ENCODE measurements at regions not wholly inside any gene's neighbourhood (a gene's known extent, or its start where the extent isn't known, plus 50 kb on each side); places are given as distances from the start of the nearest gene placed in this dataset.
A peak's percentile ranks its signal among the peaks of the same experiment; 100 is the strongest.

DNA sequence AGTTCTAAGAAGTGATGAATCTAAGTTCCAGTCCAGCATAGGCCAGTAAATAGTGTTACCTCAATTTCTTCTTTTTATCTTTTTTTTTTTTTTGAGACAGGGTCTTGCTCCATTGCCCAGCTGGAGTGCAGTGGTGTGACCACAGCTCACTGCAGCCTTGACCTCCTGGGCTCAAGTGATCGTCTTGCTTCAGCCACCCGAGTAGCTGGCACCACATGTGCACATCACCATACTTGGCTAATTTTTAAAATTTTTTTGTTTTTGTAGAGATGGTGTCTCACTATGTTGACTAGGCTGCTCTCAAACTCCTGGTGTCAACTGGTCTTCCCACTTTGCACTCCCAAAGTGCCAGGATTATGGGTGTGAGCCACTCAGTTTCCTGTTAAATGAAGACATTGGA, 126.6 kb upstream of the LYZL2 start:
- TF ChIP-seq EZH2phosphoT487 (IDR thresholded peaks at IDR 0.05; ENCODE audit: low read depth, severe bottlenecking, unreplicated experiment) = no peak
- TF ChIP-seq EZH2 (IDR thresholded peaks at IDR 0.05; ENCODE audit: borderline replicate concordance) = no peak
- no peak for TF ChIP-seq CTCF (IDR thresholded peaks at IDR 0.05; ENCODE audit: poor library complexity)
- no peak overlapping the region for H2AFZ ChIP-seq
- WGBS (ENCODE audit: low lambda C conversion rate, missing lambda C conversion rate) = 89% methylated on average over 2 of the region's 2 CpGs
- no peaks in the 10 kb centered on the region for H3K36me3 ChIP-seq (replicated peaks; ENCODE audit: insufficient read depth, low read depth)
- no peak overlapping the region for H3K4me2 ChIP-seq
- peaks cover 12% of the 10 kb centered on the region for H3K4me1 ChIP-seq (ENCODE audit: insufficient read depth)
- no peaks in the 10 kb centered on the region for H4K20me1 ChIP-seq (ENCODE audit: insufficient read depth, poor library complexity, severe bottlenecking)
- H3K27ac ChIP-seq = no peak overlapping the region
- no peaks in the 10 kb centered on the region for H3K27me3 ChIP-seq
- DNase-seq (ENCODE audit: low spot score) = no peak
- no peaks in the 10 kb centered on the region for H3K9me2 ChIP-seq (replicated peaks; ENCODE audit: insufficient read depth)
- H3K9me3 ChIP-seq (ENCODE audit: low read depth) = no peaks in the 10 kb centered on the region
- no peaks in the 10 kb centered on the region for H3K79me2 ChIP-seq
- no peak overlapping the region for H3K4me3 ChIP-seq

DNA sequence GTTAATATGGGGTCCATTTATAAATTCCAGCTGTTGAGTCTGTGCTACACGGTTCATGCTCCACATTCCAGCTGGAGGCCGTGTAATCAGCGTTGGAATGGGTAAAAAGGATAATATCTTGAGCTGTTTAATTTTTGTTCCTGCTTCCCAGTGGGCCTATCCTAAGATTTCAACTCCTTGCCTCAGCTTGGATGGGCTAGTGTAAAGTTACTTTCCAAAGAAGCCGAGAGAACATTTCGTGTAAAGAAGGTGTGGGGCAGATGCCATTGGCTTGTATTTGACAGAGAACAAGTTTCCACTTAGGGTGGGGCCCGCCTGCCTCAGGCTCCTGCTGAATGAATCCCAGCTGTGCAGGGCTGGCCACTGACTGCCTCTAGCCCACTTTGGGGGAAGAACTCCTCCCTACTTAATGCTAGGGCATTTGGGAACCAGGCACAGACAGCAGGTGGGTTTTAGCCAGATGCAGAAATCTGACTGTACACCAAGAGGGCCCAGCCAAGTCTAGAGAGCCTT, 125.9 kb upstream of the LYZL2 start:
- 43% methylated on average over 6 of the region's 6 CpGs for WGBS (ENCODE audit: low lambda C conversion rate, missing lambda C conversion rate)

DNA sequence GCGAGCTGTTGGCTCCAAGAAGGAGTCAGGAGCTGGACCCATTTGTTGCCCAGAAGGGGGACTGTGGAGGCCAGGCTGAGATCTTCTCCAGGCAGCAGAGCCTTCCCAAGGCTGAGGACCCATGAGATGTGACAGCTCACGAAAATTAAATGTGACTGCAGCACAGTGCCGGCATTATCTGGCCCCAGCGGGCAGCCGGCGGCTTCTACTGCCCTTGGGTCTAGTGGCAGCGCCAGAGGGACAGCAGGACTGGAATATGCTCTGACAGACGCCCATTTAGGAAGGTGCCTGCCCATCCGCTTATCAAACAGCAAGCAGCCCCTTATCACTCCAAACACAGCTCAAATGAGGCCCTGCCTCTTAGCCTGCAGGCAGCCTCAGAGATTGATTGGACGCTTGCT, 122.9 kb upstream of the LYZL2 start:
- no peak for TF ChIP-seq EZH2 (IDR thresholded peaks at IDR 0.05; ENCODE audit: borderline replicate concordance)
- no peak for TF ChIP-seq EZH2phosphoT487 (IDR thresholded peaks at IDR 0.05; ENCODE audit: low read depth, severe bottlenecking, unreplicated experiment)
- TF ChIP-seq CTCF (IDR thresholded peaks at IDR 0.05; ENCODE audit: poor library complexity) = no peak
- H3K27ac ChIP-seq = no peak overlapping the region
- H2AFZ ChIP-seq = no peak overlapping the region

More for the DNA sequence above, 125.9 kb upstream of the LYZL2 start:
- DNase-seq (ENCODE audit: low spot score) = peak; percentile 28
- H3K4me1 ChIP-seq (ENCODE audit: insufficient read depth) = peaks cover 12% of the 10 kb centered on the region
- no peaks in the 10 kb centered on the region for H3K27me3 ChIP-seq
- H3K27ac ChIP-seq = peak overlapping the region; percentile 66
- TF ChIP-seq EZH2 (IDR thresholded peaks at IDR 0.05; ENCODE audit: borderline replicate concordance) = no peak
- H3K4me2 ChIP-seq = no peak overlapping the region
- H3K9me2 ChIP-seq (replicated peaks; ENCODE audit: insufficient read depth) = no peaks in the 10 kb centered on the region
- no peaks in the 10 kb centered on the region for H3K9me3 ChIP-seq (ENCODE audit: low read depth)
- no peaks in the 10 kb centered on the region for H4K20me1 ChIP-seq (ENCODE audit: insufficient read depth, poor library complexity, severe bottlenecking)
- no peak overlapping the region for H3K4me3 ChIP-seq
- no peak overlapping the region for H2AFZ ChIP-seq
- no peaks in the 10 kb centered on the region for H3K36me3 ChIP-seq (replicated peaks; ENCODE audit: insufficient read depth, low read depth)
- H3K79me2 ChIP-seq = no peaks in the 10 kb centered on the region

GRCh38 chr10:30751678-30752331, 122.3 kb upstream of the LYZL2 start:
- WGBS (ENCODE audit: low lambda C conversion rate, missing lambda C conversion rate) = 63% methylated on average over 14 of the region's 14 CpGs

More for the DNA sequence above, 122.9 kb upstream of the LYZL2 start:
- Histone ChIP-seq H3K9me3 (ENCODE audit: low read depth) (no peaks in the 10 kb centered on the region), H3K36me3 (replicated peaks; ENCODE audit: insufficient read depth, low read depth) (no peaks in the 10 kb centered on the region), H3K4me1 (ENCODE audit: insufficient read depth) (peaks cover 12% of the 10 kb centered on the region), H4K20me1 (ENCODE audit: insufficient read depth, poor library complexity, severe bottlenecking) (no peaks in the 10 kb centered on the region), H3K9me2 (replicated peaks; ENCODE audit: insufficient read depth) (no peaks in the 10 kb centered on the region), H3K79me2 (no peaks in the 10 kb centered on the region), H3K4me3 (no peak overlapping the region), H3K4me2 (no peak overlapping the region), H3K27me3 (no peaks in the 10 kb centered on the region)
- no peak for DNase-seq (ENCODE audit: low spot score)
- 79% methylated on average over 10 of the region's 10 CpGs for WGBS (ENCODE audit: low lambda C conversion rate, missing lambda C conversion rate)

More at GRCh38 chr10:30751678-30752331, 122.3 kb upstream of the LYZL2 start:
- Histone ChIP-seq H3K4me3 (no peak overlapping the region), H2AFZ (no peak overlapping the region), H3K4me1 (ENCODE audit: insufficient read depth) (peaks cover 12% of the 10 kb centered on the region), H3K79me2 (no peaks in the 10 kb centered on the region), H3K9me2 (replicated peaks; ENCODE audit: insufficient read depth) (no peaks in the 10 kb centered on the region), H3K36me3 (replicated peaks; ENCODE audit: insufficient read depth, low read depth) (no peaks in the 10 kb centered on the region), H3K27ac (no peak overlapping the region), H3K9me3 (ENCODE audit: low read depth) (no peaks in the 10 kb centered on the region), H4K20me1 (ENCODE audit: insufficient read depth, poor library complexity, severe bottlenecking) (no peaks in the 10 kb centered on the region), H3K4me2 (no peak overlapping the region), H3K27me3 (no peaks in the 10 kb centered on the region)
- DNase-seq (ENCODE audit: low spot score) = peak; percentile 81
- TF ChIP-seq EZH2phosphoT487 (IDR thresholded peaks at IDR 0.05; ENCODE audit: low read depth, severe bottlenecking, unreplicated experiment) (no peak), EZH2 (IDR thresholded peaks at IDR 0.05; ENCODE audit: borderline replicate concordance) (no peak), CTCF (IDR thresholded peaks at IDR 0.05; ENCODE audit: poor library complexity) (peak; percentile 81)

All from hepatocyte (in vitro differentiated cells).